ENCODE measurements at regions not wholly inside any gene's neighbourhood (a gene's known extent, or its start where the extent isn't known, plus 50 kb on each side); places are given as distances from the start of the nearest gene placed in this dataset.

GRCh38 chr4:60926624-60927023 lies 273.5 kb upstream of the ADGRL3 start:
- Histone ChIP-seq H3K27ac (no peak overlapping the region), H3K9me3 (no peaks in the 10 kb centered on the region), H3K36me3 (no peaks in the 10 kb centered on the region), H3K4me3 (no peak overlapping the region), H3K4me1 (no peaks in the 10 kb centered on the region), H3K27me3 (no peaks in the 10 kb centered on the region)
- no peak for DNase-seq (ENCODE audit: low spot score)
- TF ChIP-seq CTCF (IDR thresholded peaks at IDR 0.05), result no peak

- Histone ChIP-seq H3K27me3 (no peaks in the 10 kb centered on the region), H3K36me3 (no peaks in the 10 kb centered on the region), H3K4me3 (no peak overlapping the region), H3K4me1 (no peaks in the 10 kb centered on the region), H3K9me3 (no peaks in the 10 kb centered on the region), H3K27ac (no peak overlapping the region)
- no peak for DNase-seq (ENCODE audit: low spot score)
- TF ChIP-seq CTCF (IDR thresholded peaks at IDR 0.05), result no peak
These were observed 269.3 kb upstream of the ADGRL3 start for GRCh38 chr4:60930866-60931265.

- Histone ChIP-seq H3K27me3 (no peaks in the 10 kb centered on the region), H3K4me3 (no peak overlapping the region), H3K4me1 (no peaks in the 10 kb centered on the region), H3K36me3 (no peaks in the 10 kb centered on the region), H3K9me3 (no peaks in the 10 kb centered on the region), H3K27ac (no peak overlapping the region)
- DNase-seq (ENCODE audit: low spot score), result no peak
- no peak for TF ChIP-seq CTCF (IDR thresholded peaks at IDR 0.05)
These were observed 265.4 kb upstream of the ADGRL3 start for GRCh38 chr4:60934566-60935295.

GRCh38 chr4:60938181-60938580 lies 261.9 kb upstream of the ADGRL3 start:
- no peaks in the 10 kb centered on the region for H3K27me3 ChIP-seq
- H3K36me3 ChIP-seq, result no peaks in the 10 kb centered on the region
- no peak overlapping the region for H3K27ac ChIP-seq
- H3K4me3 ChIP-seq, result no peak overlapping the region
- no peaks in the 10 kb centered on the region for H3K9me3 ChIP-seq
- no peak for TF ChIP-seq CTCF (IDR thresholded peaks at IDR 0.05)
- no peak for DNase-seq (ENCODE audit: low spot score)
- no peaks in the 10 kb centered on the region for H3K4me1 ChIP-seq

- TF ChIP-seq CTCF (IDR thresholded peaks at IDR 0.05), result no peak
- Histone ChIP-seq H3K4me1 (no peaks in the 10 kb centered on the region), H3K36me3 (no peaks in the 10 kb centered on the region), H3K4me3 (no peak overlapping the region), H3K27ac (no peak overlapping the region), H3K27me3 (no peaks in the 10 kb centered on the region), H3K9me3 (no peaks in the 10 kb centered on the region)
- DNase-seq (ENCODE audit: low spot score), result no peak
These were observed 261.5 kb upstream of the ADGRL3 start for GRCh38 chr4:60938621-60939020.

GRCh38 chr4:60944060-60944459 lies 256.1 kb upstream of the ADGRL3 start:
- no peak overlapping the region for H3K4me3 ChIP-seq
- H3K36me3 ChIP-seq, result no peaks in the 10 kb centered on the region
- DNase-seq (ENCODE audit: low spot score), result no peak
- peaks cover 0 to 13% of the 10 kb centered on the region in 2 donors for H3K9me3 ChIP-seq
- H3K27me3 ChIP-seq, result no peaks in the 10 kb centered on the region
- H3K27ac ChIP-seq, result no peak overlapping the region
- no peaks in the 10 kb centered on the region for H3K4me1 ChIP-seq
- no peak for TF ChIP-seq CTCF (IDR thresholded peaks at IDR 0.05)

Data from right atrium auricular region (tissue), 2 donors.